HepG2 (cell line): ENCODE measurements at regions not wholly inside any gene's neighbourhood (a gene's known extent, or its start where the extent isn't known, plus 50 kb on each side); places are given as distances from the start of the nearest gene placed in this dataset.
A peak's percentile ranks its signal among the peaks of the same experiment; 100 is the strongest.

Experiments used
- CEBPB ChIP-seq: IDR thresholded peaks from 2 replicates; pipeline ENCODE4 v1.6.1; 2011; ENCODE audit warnings: low read depth, low read length, improper control_type of control experiment, borderline replicate concordance
- DR1 ChIP-seq: sonication (generic); formaldehyde crosslinking; IDR thresholded peaks from 2 replicates; pipeline ENCODE4 v1.8.0; 2021; ENCODE audit warnings: mild to moderate bottlenecking, missing genetic modification reagents, inconsistent platforms
- FOXK2 ChIP-seq: fragments of 450-650 bp; IDR thresholded peaks from 2 replicates; pipeline ENCODE4 v1.6.1; 2016
- HCFC1 ChIP-seq: fragments of 150-350 bp; IDR thresholded peaks from 2 replicates; pipeline ENCODE4 v1.6.1; 2014; ENCODE audit warnings: low read depth, low read length
- HDAC2 ChIP-seq: sonication (generic); formaldehyde crosslinking; IDR thresholded peaks from 2 replicates; pipeline ENCODE4 v1.4.0; 2020; ENCODE audit warnings: missing genetic modification reagents
- HDAC6 ChIP-seq: fragments of 200-600 bp; sonication (generic); IDR thresholded peaks from 2 replicates; pipeline ENCODE4 v1.7.0; 2017; ENCODE audit warnings: mild to moderate bottlenecking, antibody characterized with exemption, low read length, low read depth
- RBFOX2 ChIP-seq: fragments of 200-400 bp; formaldehyde crosslinking; IDR thresholded peaks from 2 replicates; pipeline ENCODE4 v1.6.1; 2017; ENCODE audit warnings: low read depth, mild to moderate bottlenecking, low read length
- ZNF138 ChIP-seq: sonication (generic); formaldehyde crosslinking; IDR thresholded peaks from 2 replicates; pipeline ENCODE4 v1.5.0; 2020; ENCODE audit warnings: mild to moderate bottlenecking, low read depth, missing genetic modification reagents
- ZNF235 ChIP-seq: sonication (generic); formaldehyde crosslinking; IDR thresholded peaks from 2 replicates; pipeline ENCODE4 v1.8.1; 2023; ENCODE audit warnings: mild to moderate bottlenecking, missing genetic modification reagents, borderline replicate concordance
- ZNF3 ChIP-seq: IDR thresholded peaks from 2 replicates; pipeline ENCODE4 v1.7.0; 2017; ENCODE audit warnings: inconsistent platforms
- ZNF30 ChIP-seq: sonication (generic); formaldehyde crosslinking; IDR thresholded peaks from 2 replicates; pipeline ENCODE4 v1.5.0; 2020; ENCODE audit warnings: mild to moderate bottlenecking, missing genetic modification reagents
- ZNF589 ChIP-seq: sonication (generic); formaldehyde crosslinking; conservative IDR thresholded peaks from 2 replicates; pipeline ENCODE4 v1.8.0; 2022; ENCODE audit warnings: mild to moderate bottlenecking, moderate library complexity, missing genetic modification reagents
- ZNF7 ChIP-seq: IDR thresholded peaks from 2 replicates; pipeline ENCODE4 v1.6.1; 2016; ENCODE audit warnings: missing biosample characterization, missing genetic modification reagents
- ZNF703 ChIP-seq: sonication (generic); formaldehyde crosslinking; IDR thresholded peaks from 2 replicates; pipeline ENCODE4 v1.5.1; 2020; ENCODE audit warnings: missing genetic modification reagents, mild to moderate bottlenecking, moderate library complexity, borderline replicate concordance
- ZNF777 ChIP-seq: sonication (generic); formaldehyde crosslinking; IDR thresholded peaks from 2 replicates; pipeline ENCODE4 v1.4.0; 2020; ENCODE audit warnings: missing genetic modification reagents
- ZNF879 ChIP-seq: sonication (generic); formaldehyde crosslinking; IDR thresholded peaks from 2 replicates; pipeline ENCODE4 v1.8.1; 2023; ENCODE audit warnings: missing genetic modification reagents
- TF ChIP-seq, protein P1 (sequence below), 2 experiments: fragments of 450-650 bp in 1 of 2; sonication (generic) in 1 of 2; formaldehyde crosslinking; IDR thresholded peaks; 2 replicates each; pipeline versions ENCODE4 v1.5.0 to v1.8.0; 2020 to 2022; ENCODE audit warnings: mild to moderate bottlenecking in 1 of 2, missing genetic modification reagents in 1 of 2
- TF ChIP-seq, protein P2 (sequence below): sonication (generic); formaldehyde crosslinking; IDR thresholded peaks from 2 replicates; pipeline ENCODE4 v1.8.0; 2023; ENCODE audit warnings: mild to moderate bottlenecking, missing genetic modification reagents
- TF ChIP-seq, protein P3 (sequence below): sonication (generic); formaldehyde crosslinking; IDR thresholded peaks from 2 replicates; pipeline ENCODE4 v1.9.0; 2022; ENCODE audit warnings: missing genetic modification reagents, mild to moderate bottlenecking, borderline replicate concordance
- TF ChIP-seq, protein P4 (sequence below): IDR thresholded peaks from 2 replicates; pipeline ENCODE4 v1.6.1; 2012; ENCODE audit warnings: low read depth, low read length, improper control_type of control experiment
- TF ChIP-seq, protein P5 (sequence below): fragments of 450-650 bp; IDR thresholded peaks from 2 replicates; pipeline ENCODE4 v1.6.1; 2017
- TF ChIP-seq, protein P6 (sequence below): sonication (generic); formaldehyde crosslinking; IDR thresholded peaks from 2 replicates; pipeline ENCODE4 v1.5.0; 2020; ENCODE audit warnings: mild to moderate bottlenecking, missing genetic modification reagents

DNA sequence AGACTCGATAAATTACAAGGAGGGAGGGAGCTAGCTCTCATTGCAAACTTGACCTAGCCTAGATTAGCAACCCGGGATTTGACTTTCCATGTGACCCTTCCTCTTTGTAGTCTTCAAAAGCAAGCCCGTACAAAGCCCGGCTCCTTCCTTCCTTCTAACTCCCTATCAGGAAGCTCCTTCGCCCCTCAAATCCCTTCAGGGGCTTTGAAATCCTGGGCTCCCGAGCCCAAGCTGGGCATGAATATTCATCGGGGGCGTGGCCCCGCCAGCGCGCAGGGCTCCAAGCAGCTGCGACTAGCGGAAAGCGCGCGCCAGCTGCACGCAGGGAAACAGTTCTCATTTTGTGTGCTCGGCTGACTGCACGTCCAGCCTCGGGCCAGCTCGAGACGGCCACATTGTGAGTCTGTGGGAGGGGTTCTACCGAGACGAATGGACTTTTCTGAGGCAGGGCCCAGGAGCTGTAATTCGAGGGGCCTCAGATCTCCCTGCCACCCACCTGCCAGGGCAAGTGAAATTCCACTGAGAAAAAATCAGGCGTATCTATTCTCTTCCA lies 84.0 kb upstream of the PELI1 start (continued):
- TF ChIP-seq, protein P1, sequence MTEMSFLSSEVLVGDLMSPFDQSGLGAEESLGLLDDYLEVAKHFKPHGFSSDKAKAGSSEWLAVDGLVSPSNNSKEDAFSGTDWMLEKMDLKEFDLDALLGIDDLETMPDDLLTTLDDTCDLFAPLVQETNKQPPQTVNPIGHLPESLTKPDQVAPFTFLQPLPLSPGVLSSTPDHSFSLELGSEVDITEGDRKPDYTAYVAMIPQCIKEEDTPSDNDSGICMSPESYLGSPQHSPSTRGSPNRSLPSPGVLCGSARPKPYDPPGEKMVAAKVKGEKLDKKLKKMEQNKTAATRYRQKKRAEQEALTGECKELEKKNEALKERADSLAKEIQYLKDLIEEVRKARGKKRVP (CRISPR knock-in tag; IDR thresholded peaks at IDR 0.05) = no peak
- TF ChIP-seq ZNF3 (CRISPR knock-in tag) (no peak), ZNF138 (CRISPR knock-in tag) (no peak), ZNF879 (CRISPR knock-in tag) (no peak), CEBPB (no peak), HDAC2 (CRISPR knock-in tag) (0 out of 2 replicates have a peak, but pooled peaks have one; percentile 32), ZNF703 (CRISPR knock-in tag) (no peak), ZNF30 (CRISPR knock-in tag) (no peak), RBFOX2 (no peak), ZNF777 (peak; percentile 87), FOXK2 (no peak), HDAC6 (no peak), ZNF589 (no peak), DR1 (no peak), HCFC1 (no peak), ZNF235 (CRISPR knock-in tag) (no peak), ZNF7 (CRISPR knock-in tag) (no peak)
- TF ChIP-seq, protein P2, sequence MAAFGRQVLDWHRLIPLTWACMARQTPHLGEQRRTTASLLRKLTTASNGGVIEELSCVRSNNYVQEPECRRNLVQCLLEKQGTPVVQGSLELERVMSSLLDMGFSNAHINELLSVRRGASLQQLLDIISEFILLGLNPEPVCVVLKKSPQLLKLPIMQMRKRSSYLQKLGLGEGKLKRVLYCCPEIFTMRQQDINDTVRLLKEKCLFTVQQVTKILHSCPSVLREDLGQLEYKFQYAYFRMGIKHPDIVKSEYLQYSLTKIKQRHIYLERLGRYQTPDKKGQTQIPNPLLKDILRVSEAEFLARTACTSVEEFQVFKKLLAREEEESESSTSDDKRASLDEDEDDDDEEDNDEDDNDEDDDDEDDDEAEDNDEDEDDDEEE = no peak
- TF ChIP-seq, protein P3, sequence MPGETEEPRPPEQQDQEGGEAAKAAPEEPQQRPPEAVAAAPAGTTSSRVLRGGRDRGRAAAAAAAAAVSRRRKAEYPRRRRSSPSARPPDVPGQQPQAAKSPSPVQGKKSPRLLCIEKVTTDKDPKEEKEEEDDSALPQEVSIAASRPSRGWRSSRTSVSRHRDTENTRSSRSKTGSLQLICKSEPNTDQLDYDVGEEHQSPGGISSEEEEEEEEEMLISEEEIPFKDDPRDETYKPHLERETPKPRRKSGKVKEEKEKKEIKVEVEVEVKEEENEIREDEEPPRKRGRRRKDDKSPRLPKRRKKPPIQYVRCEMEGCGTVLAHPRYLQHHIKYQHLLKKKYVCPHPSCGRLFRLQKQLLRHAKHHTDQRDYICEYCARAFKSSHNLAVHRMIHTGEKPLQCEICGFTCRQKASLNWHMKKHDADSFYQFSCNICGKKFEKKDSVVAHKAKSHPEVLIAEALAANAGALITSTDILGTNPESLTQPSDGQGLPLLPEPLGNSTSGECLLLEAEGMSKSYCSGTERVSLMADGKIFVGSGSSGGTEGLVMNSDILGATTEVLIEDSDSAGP = peak; percentile 52; the same call in 1 of the 2 replicates
- TF ChIP-seq, protein P4, sequence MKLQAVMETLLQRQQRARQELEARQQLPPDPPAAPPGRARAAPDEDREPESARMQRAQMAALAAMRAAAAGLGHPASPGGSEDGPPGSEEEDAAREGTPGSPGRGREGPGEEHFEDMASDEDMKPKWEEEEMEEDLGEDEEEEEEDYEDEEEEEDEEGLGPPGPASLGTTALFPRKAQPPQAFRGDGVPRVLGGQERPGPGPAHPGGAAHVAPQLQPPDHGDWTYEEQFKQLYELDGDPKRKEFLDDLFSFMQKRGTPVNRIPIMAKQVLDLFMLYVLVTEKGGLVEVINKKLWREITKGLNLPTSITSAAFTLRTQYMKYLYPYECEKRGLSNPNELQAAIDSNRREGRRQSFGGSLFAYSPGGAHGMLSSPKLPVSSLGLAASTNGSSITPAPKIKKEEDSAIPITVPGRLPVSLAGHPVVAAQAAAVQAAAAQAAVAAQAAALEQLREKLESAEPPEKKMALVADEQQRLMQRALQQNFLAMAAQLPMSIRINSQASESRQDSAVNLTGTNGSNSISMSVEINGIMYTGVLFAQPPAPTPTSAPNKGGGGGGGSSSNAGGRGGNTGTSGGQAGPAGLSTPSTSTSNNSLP = no peak
- TF ChIP-seq, protein P5, sequence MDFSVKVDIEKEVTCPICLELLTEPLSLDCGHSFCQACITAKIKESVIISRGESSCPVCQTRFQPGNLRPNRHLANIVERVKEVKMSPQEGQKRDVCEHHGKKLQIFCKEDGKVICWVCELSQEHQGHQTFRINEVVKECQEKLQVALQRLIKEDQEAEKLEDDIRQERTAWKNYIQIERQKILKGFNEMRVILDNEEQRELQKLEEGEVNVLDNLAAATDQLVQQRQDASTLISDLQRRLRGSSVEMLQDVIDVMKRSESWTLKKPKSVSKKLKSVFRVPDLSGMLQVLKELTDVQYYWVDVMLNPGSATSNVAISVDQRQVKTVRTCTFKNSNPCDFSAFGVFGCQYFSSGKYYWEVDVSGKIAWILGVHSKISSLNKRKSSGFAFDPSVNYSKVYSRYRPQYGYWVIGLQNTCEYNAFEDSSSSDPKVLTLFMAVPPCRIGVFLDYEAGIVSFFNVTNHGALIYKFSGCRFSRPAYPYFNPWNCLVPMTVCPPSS = no peak
- TF ChIP-seq, protein P6, sequence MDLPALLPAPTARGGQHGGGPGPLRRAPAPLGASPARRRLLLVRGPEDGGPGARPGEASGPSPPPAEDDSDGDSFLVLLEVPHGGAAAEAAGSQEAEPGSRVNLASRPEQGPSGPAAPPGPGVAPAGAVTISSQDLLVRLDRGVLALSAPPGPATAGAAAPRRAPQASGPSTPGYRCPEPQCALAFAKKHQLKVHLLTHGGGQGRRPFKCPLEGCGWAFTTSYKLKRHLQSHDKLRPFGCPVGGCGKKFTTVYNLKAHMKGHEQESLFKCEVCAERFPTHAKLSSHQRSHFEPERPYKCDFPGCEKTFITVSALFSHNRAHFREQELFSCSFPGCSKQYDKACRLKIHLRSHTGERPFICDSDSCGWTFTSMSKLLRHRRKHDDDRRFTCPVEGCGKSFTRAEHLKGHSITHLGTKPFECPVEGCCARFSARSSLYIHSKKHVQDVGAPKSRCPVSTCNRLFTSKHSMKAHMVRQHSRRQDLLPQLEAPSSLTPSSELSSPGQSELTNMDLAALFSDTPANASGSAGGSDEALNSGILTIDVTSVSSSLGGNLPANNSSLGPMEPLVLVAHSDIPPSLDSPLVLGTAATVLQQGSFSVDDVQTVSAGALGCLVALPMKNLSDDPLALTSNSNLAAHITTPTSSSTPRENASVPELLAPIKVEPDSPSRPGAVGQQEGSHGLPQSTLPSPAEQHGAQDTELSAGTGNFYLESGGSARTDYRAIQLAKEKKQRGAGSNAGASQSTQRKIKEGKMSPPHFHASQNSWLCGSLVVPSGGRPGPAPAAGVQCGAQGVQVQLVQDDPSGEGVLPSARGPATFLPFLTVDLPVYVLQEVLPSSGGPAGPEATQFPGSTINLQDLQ = no peak
